Mammary epithelial cell (primary cell): ENCODE measurements at regions not wholly inside any gene's neighbourhood (a gene's known extent, or its start where the extent isn't known, plus 50 kb on each side); places are given as distances from the start of the nearest gene placed in this dataset.

Experiments used
- EZH2 ChIP-seq: IDR thresholded peaks from 2 replicates; pipeline ENCODE4 v1.6.1; 2012; ENCODE audit warnings: low read length, inconsistent platforms, borderline replicate concordance
- TF ChIP-seq, protein P1 (sequence below), 2 donors: IDR thresholded peaks in 1 of 2; conservative IDR thresholded peaks in 1 of 2; 2 replicates each; pipeline ENCODE4 v1.5.1; 2011 to 2012; ENCODE audit warnings: inconsistent platforms in 2 of 2, low read length in 2 of 2, mild to moderate bottlenecking in 2 of 2, control low read depth in 1 of 2, low read depth in 1 of 2; ENCODE audit not compliant: insufficient read depth in 1 of 2; ENCODE audit errors: extremely low read depth in 1 of 2

DNA sequence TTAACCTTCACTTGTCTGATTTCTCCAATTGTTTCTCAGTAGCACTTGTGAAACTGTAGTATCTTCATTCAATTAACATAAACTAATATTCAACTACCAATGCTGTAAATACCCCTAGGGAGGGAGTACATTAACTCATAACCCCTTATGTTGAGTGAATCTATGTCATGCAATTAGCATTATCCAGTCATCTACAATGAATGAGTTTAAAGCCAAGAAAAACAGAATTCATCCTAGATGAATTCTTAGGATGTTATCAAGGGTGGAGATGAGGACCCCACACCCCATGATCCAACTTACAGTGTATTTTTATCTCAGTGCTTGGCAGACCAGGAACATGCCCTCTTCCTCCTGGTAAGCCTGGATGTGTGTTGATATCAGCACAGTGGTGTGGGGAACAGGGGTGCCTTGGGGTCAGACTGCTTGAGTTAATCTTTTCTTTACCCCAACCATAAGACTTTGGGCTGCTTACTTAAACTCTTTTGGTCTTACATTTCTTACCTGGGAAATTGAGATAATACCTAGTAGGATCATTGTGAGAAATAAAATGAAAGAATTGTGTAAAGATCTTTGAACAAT, 62.1 kb upstream of the SCOC start:
- TF ChIP-seq, protein P1, sequence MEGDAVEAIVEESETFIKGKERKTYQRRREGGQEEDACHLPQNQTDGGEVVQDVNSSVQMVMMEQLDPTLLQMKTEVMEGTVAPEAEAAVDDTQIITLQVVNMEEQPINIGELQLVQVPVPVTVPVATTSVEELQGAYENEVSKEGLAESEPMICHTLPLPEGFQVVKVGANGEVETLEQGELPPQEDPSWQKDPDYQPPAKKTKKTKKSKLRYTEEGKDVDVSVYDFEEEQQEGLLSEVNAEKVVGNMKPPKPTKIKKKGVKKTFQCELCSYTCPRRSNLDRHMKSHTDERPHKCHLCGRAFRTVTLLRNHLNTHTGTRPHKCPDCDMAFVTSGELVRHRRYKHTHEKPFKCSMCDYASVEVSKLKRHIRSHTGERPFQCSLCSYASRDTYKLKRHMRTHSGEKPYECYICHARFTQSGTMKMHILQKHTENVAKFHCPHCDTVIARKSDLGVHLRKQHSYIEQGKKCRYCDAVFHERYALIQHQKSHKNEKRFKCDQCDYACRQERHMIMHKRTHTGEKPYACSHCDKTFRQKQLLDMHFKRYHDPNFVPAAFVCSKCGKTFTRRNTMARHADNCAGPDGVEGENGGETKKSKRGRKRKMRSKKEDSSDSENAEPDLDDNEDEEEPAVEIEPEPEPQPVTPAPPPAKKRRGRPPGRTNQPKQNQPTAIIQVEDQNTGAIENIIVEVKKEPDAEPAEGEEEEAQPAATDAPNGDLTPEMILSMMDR (conservative IDR thresholded peaks at IDR 0.05 in 1 of 2, IDR thresholded peaks at IDR 0.05 in 1 of 2; ENCODE audit: extremely low read depth in 1 of 2, insufficient read depth in 1 of 2, low read depth in 1 of 2, low read length in 2 of 2) = no peak
- TF ChIP-seq EZH2 = no peak
